ENCODE measurements at regions not wholly inside any gene's neighbourhood (a gene's known extent, or its start where the extent isn't known, plus 50 kb on each side); places are given as distances from the start of the nearest gene placed in this dataset.

- H3K27ac ChIP-seq, result no peak overlapping the region
- FAIRE-seq (no peak), ATAC-seq (no peak), DNase-seq (ENCODE audit: low read depth in 1 of 2, low spot score in 1 of 2) (no peak)
- no peak overlapping the region for H3K4me3 ChIP-seq
- H3K4me1 ChIP-seq, result no peaks in the 10 kb centered on the region
- H3K9me3 ChIP-seq, result no peaks in the 10 kb centered on the region
- WGBS (ENCODE audit: missing lambda C conversion rate), result under 1% methylated on average over 4 of the region's 4 CpGs
- H3K4me2 ChIP-seq, result no peak overlapping the region
- CTCF ChIA-PET, result no interaction called here
- POLR2A ChIA-PET, result no interaction called here
- TF ChIP-seq EHMT2 (IDR thresholded peaks at IDR 0.05; ENCODE audit: low read depth) (no peak), CHD2 (IDR thresholded peaks at IDR 0.05; ENCODE audit: low read length, partially characterized antibody) (no peak), PBX3 (IDR thresholded peaks at IDR 0.05) (no peak), KDM1A (IDR thresholded peaks at IDR 0.05; ENCODE audit: low read depth) (no peak), MAFK (IDR thresholded peaks at IDR 0.05; ENCODE audit: partially characterized antibody) (peak; percentile 62), HMGXB4 (CRISPR knock-in tag; IDR thresholded peaks at IDR 0.05; ENCODE audit: borderline replicate concordance) (no peak)
Measured at GRCh38 chr1:72918940-72919339, 636.6 kb upstream of the NEGR1 start.

GRCh38 chr1:72917920-72918319, 635.6 kb upstream of the NEGR1 start:
- WGBS (ENCODE audit: missing lambda C conversion rate), result 0% methylated on average over 1 of the region's 1 CpG
- Histone ChIP-seq H3K4me3 (no peak overlapping the region), H3K4me2 (no peak overlapping the region), H3K27ac (no peak overlapping the region), H3K4me1 (no peaks in the 10 kb centered on the region), H3K9me3 (no peaks in the 10 kb centered on the region)
- no peak for DNase-seq (ENCODE audit: low read depth in 1 of 2, low spot score in 1 of 2)
- ChIA-PET POLR2A (no interaction called here), CTCF (no interaction called here)
- FAIRE-seq, result no peak
- no peak for ATAC-seq
- TF ChIP-seq HOXB5 (CRISPR knock-in tag; IDR thresholded peaks at IDR 0.05) (no peak), CEBPB (IDR thresholded peaks at IDR 0.05) (peak in 1 of 2 experiments; percentile 31; a peak in 1 of 4 replicates)

- 2% methylated on average over 5 of the region's 6 CpGs for WGBS (ENCODE audit: missing lambda C conversion rate)
- Histone ChIP-seq H3K27ac (no peak overlapping the region), H3K4me1 (no peaks in the 10 kb centered on the region), H3K9me3 (no peaks in the 10 kb centered on the region), H3K4me2 (no peak overlapping the region), H3K4me3 (no peak overlapping the region)
- FAIRE-seq (no peak), DNase-seq (ENCODE audit: low read depth in 1 of 2, low spot score in 1 of 2) (no peak), ATAC-seq (no peak)
- CTCF ChIA-PET, result no interaction called here
- POLR2A ChIA-PET, result no interaction called here
- no peak for TF ChIP-seq ATOH8 (CRISPR knock-in tag; IDR thresholded peaks at IDR 0.05; ENCODE audit: low read depth)
- no peak for TF ChIP-seq CHD4 (IDR thresholded peaks at IDR 0.05; ENCODE audit: borderline replicate concordance)
- TF ChIP-seq ELK1 (IDR thresholded peaks at IDR 0.05; ENCODE audit: low read depth, low read length), result no peak
- TF ChIP-seq FOXS1 (CRISPR knock-in tag; IDR thresholded peaks at IDR 0.05), result no peak
- no peak for TF ChIP-seq KDM1A (IDR thresholded peaks at IDR 0.05; ENCODE audit: low read depth)
- no peak for TF ChIP-seq CBX2 (IDR thresholded peaks at IDR 0.05; ENCODE audit: borderline replicate concordance, low read depth)
- no peak for TF ChIP-seq E2F6 (IDR thresholded peaks at IDR 0.05; ENCODE audit: borderline replicate concordance, low read depth)
- no peak for TF ChIP-seq RAD21 (conservative IDR thresholded peaks at IDR 0.05 in 1 of 2, IDR thresholded peaks at IDR 0.05 in 1 of 2)
Measured at GRCh38 chr1:72915581-72915980, 633.2 kb upstream of the NEGR1 start.
